Limb (tissue), 2 donors: ENCODE measurements at regions not wholly inside any gene's neighbourhood (a gene's known extent, or its start where the extent isn't known, plus 50 kb on each side); places are given as distances from the start of the nearest gene placed in this dataset.
"Not testable (repeated sequence)": the region's sequence is repeated elsewhere in the genome, so short reads cannot be mapped to it uniquely, and the experiment has no call there.

ENCODE experiments used
- DNase-seq, 2 donors: peaks; one replicate each; pipeline ENCODE4 v3.0.0-alpha.2; 2016; ENCODE audit errors: extremely low spot score in 2 of 2

DNA sequence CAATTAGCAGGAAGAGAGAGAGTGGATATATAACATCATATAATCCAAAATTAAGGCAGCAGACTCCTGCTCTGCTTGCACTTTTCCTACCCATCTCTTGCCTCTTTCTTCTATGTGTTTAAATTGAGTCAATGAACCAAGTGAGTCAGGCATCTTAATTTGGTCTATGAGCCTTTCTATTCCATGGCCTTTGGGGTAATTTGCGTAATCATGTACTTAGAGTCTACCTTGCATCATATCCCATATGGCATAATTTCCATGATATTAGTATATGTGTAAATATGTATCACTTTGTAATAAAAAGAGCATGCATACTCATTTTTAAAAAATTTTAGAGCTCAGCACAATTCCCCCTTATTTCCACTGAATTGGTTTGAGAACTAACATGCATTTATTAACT is 555.2 kb downstream of the STK39 start:
- no peak for DNase-seq

DNA sequence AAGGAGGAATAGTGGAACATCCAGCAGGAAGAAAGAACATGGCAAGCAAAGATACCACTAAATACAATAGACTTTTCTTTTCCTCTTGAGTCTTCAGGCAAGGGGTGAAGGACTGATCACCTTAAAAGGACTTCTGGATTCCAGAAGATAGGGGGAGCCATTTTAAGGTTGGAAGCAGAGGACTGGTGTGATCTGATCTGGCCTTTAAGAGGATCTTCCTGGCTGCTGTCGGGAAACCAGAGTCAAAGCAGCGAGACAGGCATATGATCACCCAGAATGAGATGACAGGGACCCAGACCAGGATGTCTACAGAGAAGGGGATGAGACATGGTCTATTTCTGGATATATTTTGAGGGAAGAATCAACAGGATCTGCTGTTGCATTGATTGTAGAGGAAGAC is 558.0 kb downstream of the STK39 start:
- no peak for DNase-seq

DNA sequence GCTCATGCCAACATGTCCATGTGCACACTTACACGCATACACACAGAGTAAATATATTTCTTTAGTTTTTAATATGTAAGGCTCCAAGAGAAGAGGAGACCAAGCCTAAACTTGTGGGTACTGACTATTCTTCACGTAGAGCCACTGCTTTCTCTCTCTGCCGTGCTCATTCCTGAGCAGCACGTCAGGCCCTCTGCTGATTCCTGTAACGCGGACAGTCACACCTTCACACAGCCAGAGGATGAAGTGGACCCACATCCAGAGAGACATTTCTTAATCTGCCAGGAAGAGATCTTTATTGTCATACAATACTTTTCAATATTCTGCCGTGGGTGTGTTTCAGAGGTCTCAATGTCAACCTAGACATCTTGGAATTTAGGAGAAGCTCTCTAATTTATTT is 560.7 kb downstream of the STK39 start:
- no peak for DNase-seq

DNA sequence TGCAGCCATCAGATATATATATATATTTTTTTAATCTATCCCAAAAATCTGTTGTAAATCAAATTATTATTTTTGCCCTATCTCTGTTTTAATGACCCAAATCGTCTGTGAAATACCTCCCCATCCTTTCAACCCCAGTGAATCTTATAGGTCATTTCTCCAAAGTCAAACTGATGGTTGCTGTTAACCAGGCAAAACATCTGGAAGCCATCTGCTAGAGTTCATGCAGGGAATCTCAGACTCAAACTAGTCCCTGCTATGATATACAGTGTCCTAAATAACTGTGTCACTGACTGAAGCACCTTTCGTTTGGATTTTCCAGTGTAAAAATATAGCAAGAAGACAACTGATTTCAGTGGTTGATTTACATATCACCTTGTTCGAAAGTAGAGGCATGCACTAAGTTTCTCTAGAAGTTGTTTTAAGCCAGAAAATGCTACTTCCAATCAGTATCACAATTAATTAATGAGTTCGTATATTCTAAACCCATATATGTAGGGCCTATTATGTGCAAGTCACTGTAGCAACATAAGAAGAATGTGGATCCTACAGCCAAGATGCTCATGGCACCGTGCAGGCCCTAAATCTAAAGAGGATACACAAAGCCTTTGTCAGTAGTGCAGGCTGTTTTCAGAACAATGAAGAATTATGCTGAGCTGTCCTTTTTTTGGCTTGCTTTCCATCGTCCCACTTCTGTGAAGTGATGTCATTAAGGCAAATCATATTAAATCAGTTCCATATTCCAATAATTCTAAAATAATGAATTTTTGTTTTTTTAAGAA is 566.0 kb downstream of the STK39 start:
- peak in 1 of 2 donors; percentile 18 for DNase-seq

DNA sequence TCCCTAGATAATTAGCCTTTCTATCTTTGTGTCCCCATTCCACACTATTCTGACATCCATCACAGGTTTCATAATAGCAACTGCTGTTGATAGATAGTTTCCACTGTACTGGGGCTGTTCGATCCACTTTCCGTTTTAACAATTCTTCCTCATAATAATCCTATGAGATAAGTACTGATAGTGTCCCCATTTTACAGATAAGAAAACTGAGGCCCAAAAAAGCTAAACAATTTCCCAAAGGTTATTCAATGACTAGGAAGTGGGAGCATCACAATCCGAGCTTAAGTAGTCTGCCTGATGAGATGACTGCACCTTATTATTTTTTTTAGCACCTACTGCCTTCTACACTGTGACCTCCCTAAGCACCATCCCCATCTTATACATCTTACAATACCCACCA is 569.2 kb downstream of the STK39 start:
- DNase-seq, result no peak

DNA sequence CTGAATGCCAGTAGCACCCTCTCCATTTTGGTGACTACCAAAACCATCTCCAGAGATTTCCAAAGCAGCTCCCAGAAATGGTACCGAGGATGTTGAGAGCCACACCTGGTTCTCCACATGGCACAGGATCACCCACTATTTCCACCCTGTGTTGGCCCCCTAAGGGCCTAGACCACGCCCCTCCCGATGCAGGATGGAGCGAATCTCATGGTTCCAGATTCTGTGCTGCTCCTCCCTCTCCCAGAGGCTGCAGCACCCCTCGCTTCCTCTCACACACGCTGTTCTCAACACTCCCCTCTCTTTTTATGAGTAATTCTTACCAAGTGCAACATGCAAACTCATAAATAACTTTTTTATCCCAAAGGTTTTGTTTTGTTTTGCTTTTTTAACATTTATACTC is 571.5 kb downstream of the STK39 start:
- no peak for DNase-seq

DNA sequence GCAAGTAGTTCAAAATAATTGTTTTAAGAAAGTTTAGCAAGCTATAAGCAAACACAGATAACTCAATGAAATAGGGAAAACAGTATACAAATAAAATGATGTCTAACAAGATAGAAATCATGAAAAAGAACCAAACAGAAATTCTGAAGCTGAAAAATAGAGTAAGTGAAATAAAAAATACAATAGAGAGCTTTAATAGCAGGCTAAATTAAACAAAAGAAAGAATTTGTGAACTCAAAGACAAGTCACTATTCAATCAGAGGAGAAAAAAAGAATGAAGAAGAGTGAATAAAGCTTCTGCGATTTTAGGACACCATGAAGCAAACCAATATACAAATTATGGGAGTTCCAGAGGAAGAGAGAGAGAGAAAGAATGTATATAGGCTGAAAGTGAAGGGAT is 576.8 kb downstream of the STK39 start:
- DNase-seq, result no peak

DNA sequence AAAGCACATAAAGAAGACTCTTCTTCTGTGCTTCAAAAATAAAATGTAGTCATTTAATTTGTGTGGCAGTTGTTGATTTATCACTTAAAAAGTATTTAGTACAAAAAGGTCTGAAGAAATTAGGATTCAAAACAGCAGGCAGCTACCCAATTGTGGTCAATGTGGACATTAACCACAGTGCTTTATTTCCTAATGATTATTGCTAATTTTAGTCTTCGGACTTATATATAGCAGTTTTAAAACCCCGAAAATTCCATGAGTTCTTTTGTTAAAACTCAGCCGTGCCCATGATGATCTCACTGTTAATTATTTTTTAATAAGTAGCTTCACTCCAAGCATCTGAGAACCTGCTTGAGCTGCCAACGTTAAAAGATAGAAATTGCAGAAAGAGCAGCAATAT is 594.3 kb downstream of the STK39 start:
- DNase-seq, result no peak

DNA sequence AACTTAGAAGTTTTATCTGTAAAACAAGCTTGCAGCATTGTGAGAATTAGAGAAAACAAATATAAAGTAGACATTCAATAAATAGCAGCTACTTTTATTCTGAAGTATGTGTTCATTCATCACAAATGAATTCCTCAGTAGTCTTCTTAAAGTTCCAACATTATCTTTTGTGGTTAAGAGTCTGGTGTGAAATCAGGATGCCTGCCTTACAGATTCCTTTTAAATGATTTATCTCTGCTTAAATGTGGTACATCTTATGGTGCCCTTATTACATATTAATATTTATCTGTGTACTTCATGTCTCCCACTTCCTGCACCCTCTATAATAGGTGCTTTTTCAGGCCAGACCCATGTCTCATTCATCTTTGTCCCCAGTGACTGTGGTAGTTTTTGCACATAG is 595.0 kb downstream of the STK39 start:
- DNase-seq, result no peak

DNA sequence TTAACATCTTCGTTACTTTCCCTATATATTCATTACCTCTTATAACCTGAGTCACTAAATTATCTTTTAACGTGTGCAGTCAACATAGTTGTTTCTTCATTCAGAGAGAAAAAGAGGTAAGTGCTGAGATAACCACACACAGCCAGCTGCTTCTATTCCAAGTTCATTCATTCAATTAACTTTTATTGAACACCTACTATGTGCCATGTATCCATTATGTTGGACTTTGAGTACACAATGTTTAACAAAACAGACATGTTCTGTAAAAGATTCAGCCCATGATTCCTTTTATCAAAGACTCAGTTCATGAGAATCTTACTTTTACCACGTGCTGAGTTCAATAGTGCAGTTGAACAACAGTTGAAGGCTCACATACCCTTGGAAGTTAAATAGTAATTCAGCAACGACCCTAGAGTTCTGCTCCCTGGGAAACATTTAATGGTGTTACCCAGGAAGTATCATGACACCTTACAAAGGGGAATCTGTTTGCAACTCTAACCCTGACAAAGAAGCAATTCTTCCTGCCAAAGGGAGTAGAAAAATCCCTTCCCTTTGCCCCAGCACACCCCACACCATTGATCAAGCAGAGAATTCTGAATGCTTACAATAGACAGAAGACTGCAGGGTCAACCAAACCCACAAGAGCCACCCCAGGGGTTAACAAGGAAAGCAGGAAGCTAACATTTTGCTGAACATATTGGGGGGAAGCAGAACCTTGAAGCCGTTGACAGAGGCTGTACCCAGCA is 595.8 kb downstream of the STK39 start:
- DNase-seq, result no peak

DNA sequence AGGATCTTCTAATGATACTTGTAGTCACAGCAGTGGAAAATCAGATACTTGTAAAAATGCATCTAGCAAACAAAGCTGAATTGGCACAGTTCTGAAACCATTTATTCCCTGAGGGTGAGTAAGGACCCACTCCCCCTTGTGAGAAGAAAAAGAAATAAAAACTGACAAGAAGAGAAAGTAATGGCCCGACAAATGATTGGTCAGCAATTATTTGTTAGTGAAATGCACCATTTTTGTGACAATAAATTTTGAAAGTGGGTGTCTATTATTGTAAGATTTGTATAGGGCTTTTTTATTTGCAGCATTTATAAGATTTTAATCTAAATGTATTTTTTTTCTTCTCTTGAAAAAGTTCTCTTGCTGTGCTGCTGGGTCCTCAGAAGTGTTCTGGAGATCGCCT is 600.8 kb downstream of the STK39 start:
- DNase-seq, result no peak

DNA sequence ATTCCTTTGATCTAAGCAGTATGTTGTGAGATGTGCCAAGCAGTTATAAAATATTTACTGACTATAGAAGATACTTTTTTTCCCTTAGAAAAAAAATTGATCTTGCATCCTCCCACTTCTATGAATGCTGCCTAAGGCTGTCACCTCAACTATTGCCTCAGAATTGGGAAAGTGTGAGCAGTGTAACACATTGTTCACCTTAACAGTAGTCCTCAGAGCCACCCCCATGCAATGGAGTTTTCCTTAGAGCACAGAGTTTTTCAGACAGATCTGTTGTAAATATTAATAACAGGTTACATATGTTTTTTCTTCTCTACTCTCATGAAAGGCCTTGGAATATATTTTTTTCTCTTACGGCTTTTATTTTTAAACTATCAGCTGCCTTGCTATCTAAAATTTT is 607.3 kb downstream of the STK39 start:
- DNase-seq, result no peak

DNA sequence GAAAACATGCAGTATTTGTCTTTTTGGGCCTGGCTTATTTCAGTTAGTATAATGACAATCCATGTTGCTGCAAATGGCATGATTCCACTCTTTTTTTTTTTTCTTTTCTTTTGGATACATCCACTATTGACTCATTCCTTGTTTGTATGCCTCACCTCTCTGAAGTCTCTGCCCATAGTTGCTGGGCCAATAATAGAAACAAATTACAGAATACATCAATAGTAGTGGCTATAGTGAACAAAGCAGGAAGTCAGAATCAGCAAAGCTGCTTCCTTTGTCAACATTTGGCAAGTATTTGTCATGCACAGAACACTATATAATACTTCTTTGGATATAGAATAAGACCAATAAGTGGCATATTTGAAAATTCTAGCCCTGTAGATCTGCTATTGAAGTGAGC is 609.7 kb downstream of the STK39 start:
- DNase-seq, result no peak

DNA sequence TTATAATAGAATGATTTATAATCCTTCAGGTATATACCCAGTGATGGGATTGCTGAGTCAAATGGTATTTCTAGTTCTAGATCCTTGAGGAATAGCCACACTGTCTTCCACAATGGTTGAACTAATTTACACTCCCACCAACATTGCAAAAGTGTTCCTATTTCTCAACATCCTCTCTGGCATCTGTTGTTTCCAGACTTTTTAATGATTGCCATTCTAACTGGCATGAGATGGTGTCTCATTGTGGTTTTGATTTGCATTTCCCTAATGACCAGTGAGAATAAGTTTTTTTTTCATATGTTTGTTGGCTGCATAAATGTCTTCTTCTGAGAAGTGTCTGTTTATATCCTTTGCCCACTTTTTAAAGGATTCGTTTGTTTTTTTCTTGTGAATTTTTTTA is 615.1 kb downstream of the STK39 start:
- DNase-seq, result not testable (repeated sequence)

DNA sequence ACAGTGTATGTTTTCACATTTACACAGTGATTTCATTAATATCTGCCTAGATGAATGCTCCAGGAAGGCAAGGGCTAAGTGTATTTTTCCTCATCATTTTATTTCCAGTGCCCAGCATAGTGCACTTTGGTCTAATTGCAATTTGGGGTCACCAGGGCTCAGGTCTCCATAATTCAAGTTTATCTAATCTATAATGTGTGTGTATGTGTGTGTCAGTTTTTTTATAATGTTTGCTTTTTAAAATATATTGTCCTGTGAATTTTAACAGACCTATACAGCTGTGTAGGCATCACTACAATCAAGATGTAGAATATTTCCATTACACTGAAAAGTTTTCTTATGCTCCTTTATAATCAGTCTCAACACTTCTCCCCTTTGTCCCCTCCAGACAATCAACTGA is 620.4 kb downstream of the STK39 start:
- DNase-seq, result no peak

DNA sequence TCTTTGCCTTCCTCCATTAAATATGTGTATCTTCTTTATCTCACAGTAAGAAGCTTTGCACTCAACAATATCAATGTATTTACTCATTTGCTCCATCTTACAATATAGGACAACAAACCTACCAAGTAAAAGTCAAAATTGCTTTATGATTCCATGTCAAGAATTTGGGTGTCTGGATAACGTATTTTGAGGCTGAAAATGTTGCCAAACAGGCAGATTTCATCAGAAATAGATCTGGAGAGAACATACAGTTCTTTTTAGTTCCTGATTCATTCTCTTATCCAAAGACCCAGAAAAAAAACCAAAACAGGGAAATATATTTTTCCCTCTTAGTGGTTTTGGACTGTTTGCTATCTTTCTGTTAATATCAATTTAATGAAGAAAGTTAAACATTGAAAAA is 621.1 kb downstream of the STK39 start:
- DNase-seq, result no peak

DNA sequence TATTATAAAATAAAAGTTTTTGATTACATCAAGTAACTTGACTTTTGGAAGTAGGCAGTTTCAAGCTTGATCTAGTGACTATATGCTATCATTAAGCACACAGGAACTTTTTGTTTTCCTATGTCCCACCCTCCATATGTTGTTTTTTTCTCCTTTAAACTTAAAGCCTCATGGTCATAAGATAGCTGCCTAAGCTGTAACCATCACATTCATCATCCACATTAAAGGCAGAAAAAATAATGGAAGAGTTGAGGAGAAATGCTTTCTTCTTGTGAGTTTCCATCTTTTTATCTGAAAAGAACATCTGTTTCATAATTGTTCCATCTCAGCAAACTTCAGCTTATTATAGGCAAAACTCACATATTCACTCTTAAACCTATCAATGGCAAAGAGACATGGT is 630.4 kb downstream of the STK39 start:
- DNase-seq, result no peak

DNA sequence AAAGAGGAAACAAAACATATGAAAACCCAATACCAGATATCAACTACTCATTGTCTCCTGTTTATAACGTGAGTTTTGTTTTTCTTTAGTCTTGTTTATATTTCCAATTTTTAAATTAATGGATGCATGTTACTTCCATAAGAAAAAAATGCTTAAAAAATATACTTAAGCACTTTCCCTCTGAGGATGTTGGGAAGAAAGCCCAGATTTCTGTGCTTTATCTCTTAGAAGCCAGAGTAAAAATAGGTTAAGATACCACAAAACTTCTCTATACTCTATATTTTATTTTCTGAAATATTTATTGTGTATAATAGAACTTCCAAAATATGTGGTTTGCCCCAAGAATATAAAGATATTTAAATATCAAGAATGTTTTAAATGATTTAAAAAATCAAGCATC is 633.9 kb downstream of the STK39 start:
- no peak for DNase-seq

DNA sequence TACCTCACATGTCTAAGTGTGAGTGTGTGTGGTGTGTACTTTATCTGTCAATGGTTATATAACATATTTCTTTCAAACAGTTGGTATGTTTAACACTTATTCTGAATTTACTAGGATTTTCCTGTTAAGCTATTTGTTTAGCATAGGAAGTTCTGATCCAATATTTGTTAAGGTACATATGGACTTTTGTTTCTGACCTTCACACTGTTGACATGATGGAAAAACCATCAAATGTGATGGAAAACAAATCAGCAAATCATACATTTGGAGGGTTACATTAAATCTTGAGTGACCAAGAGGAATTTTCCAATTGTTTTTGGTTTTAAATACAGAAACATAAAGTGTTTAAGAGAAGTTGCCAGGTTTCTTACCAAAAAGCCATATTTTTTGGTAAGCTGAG is 638.9 kb downstream of the STK39 start:
- DNase-seq, result no peak

DNA sequence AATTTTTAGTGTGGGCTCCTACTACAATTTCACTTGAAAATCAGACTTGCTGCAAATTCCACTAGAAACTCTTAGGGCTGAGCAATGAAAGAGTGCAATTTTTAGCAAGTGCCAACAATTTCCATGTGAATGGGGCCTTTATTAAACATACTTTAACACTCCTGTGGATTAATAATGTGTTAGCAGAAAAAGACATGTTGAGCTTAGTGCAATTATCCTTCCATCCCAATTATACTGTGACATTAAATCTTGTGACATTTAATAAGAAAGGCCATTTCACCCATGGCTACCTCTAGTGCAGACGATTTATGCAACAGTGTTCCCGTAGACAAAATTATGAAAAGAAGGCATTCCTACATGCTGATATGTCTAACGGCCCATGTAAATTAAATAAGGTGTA is 639.7 kb downstream of the STK39 start:
- DNase-seq, result no peak

DNA sequence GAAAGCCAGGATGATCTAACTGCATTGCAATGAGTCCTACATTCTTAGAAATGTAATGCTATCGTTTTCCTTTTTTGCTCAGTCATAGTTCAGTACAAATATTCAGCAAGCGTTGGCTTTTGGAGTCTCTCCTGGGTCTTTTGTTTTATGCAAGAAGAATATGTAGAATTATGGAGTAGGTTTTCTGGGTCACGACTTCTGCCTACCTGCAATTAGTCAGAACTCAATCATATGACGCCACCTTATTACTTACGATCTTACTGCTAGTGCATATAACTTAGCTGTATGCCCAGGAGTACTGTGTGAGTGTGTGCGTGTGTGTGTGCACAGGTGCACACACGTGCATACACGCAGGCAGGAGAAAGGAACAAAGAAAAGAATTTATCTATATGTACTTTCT is 640.2 kb downstream of the STK39 start:
- DNase-seq, result no peak

DNA sequence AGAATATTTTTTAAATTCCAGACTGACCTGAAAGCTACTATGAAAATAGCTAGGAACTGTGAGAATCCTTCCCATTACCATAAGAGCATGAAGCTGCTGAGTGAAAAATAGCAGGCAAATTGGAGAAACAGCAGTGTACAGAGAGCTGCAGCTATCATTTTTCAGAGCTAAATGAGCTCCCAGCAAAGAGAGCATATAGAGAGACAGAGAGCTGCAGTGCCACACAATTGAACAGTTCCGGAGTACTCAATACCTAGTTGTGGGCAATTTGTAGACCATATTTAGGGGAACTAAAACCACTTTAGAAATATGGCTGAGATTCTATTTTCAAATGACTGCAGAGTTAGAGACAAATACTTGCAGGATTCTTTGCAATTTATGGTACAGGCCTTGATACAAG is 645.3 kb downstream of the STK39 start:
- no peak for DNase-seq

DNA sequence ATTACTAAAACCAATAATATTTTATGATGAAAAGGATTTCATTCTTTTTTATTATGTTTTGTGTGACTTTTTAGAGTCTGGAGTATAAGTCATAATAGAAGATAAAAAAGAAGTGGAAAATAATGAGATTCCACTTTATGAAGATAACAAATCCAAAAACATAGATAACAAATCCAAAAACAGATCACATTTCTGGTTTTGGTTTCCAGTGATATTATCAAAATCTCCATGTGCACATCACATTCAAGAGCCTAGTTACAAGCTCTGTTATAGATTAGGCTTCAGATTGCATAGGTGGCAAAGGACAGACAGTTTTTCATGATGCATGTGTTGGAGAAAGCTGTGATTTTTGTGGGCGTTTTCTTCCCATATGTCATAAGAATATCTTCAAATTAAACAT is 648.2 kb downstream of the STK39 start:
- no peak for DNase-seq
